Subcutaneous abdominal adipose tissue (tissue), 5 donors: ENCODE measurements at regions not wholly inside any gene's neighbourhood (a gene's known extent, or its start where the extent isn't known, plus 50 kb on each side); places are given as distances from the start of the nearest gene placed in this dataset.

Experiments used
- H3K27ac ChIP-seq: one replicate; pipeline ENCODE4 v1.7.0; 2013; ENCODE audit warnings: low read depth, mild to moderate bottlenecking, inconsistent platforms, low read length, moderate library complexity
- H3K27me3 ChIP-seq, 5 donors: one replicate each; pipeline ENCODE4 v1.7.0; 2013; ENCODE audit warnings: low read length in 5 of 5, inconsistent platforms in 1 of 5; ENCODE audit not compliant: control insufficient read depth in 5 of 5, insufficient read depth in 4 of 5
- H3K36me3 ChIP-seq, 5 donors: one replicate each; pipeline ENCODE4 v1.7.0; 2013; ENCODE audit warnings: low read length in 5 of 5; ENCODE audit not compliant: control insufficient read depth in 5 of 5, insufficient read depth in 5 of 5
- H3K4me1 ChIP-seq, 5 donors: one replicate each; pipeline ENCODE4 v1.7.0; 2013; ENCODE audit warnings: low read length in 5 of 5, mild to moderate bottlenecking in 3 of 5, moderate library complexity in 1 of 5; ENCODE audit not compliant: control insufficient read depth in 5 of 5, insufficient read depth in 5 of 5
- H3K4me3 ChIP-seq, 5 donors: one replicate each; pipeline ENCODE4 v1.7.0; 2013; ENCODE audit warnings: low read length in 5 of 5, low read depth in 1 of 5
- H3K9ac ChIP-seq, 5 donors: one replicate each; pipeline ENCODE4 v1.7.0; 2013; ENCODE audit warnings: low read length in 5 of 5, mild to moderate bottlenecking in 4 of 5, moderate library complexity in 3 of 5
- H3K9me3 ChIP-seq, 5 donors: one replicate each; pipeline ENCODE4 v1.7.0; 2013; ENCODE audit warnings: low read length in 5 of 5; ENCODE audit not compliant: control insufficient read depth in 5 of 5
- donor health status: healthy.
- donor health status: healthy.
- donor health status: healthy.
- donor health status: healthy.
- donor health status: healthy.

- Histone ChIP-seq H3K27me3 (peaks cover 0 to 4% (median 0%) of the 10 kb centered on the region in 5 donors), H3K4me1 (peaks cover 0 to 15% (median 6%) of the 10 kb centered on the region in 5 donors), H3K9ac (no peak overlapping the region), H3K4me3 (no peak overlapping the region), H3K9me3 (no peaks in the 10 kb centered on the region), H3K36me3 (no peaks in the 10 kb centered on the region), H3K27ac (no peak overlapping the region)
These were observed 67.8 kb upstream of the NHSL1 start for GRCh38 chr6:138567052-138567451.

DNA sequence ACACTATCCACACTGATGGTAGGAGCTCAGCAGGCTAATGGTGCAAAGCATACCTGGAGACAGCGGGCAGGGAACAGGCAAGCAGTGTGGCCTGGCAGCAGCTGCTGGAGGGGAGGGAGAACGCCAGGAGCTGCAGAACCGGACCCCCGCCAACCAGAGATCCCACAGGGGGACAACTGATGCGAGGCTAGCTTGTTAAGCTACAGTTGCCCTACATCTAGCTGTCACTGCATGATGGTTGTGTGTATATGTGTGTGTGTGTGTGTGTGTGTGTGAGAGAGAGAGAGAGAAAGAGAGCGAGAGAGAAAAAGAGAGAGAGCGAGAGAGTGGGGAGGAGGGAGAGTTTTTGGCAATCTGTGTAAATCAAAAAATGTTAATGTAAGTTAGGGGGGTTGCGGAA is 69.7 kb upstream of the NHSL1 start:
- Histone ChIP-seq H3K9me3 (no peaks in the 10 kb centered on the region), H3K9ac (no peak overlapping the region), H3K4me1 (peaks cover 0 to 19% (median 10%) of the 10 kb centered on the region in 5 donors), H3K27me3 (peaks cover 0 to 4% (median 0%) of the 10 kb centered on the region in 5 donors), H3K4me3 (no peak overlapping the region), H3K36me3 (no peaks in the 10 kb centered on the region), H3K27ac (no peak overlapping the region)

GRCh38 chr6:138569554-138569953 is 70.3 kb upstream of the NHSL1 start:
- H3K4me1 ChIP-seq = peaks cover 0 to 19% (median 10%) of the 10 kb centered on the region in 5 donors
- H3K9me3 ChIP-seq = no peaks in the 10 kb centered on the region
- H3K27me3 ChIP-seq = peaks cover 0 to 4% (median 0%) of the 10 kb centered on the region in 5 donors
- no peaks in the 10 kb centered on the region for H3K36me3 ChIP-seq
- no peak overlapping the region for H3K27ac ChIP-seq
- no peak overlapping the region for H3K9ac ChIP-seq
- no peak overlapping the region for H3K4me3 ChIP-seq

- Histone ChIP-seq H3K4me3 (no peak overlapping the region), H3K9me3 (no peaks in the 10 kb centered on the region), H3K9ac (no peak overlapping the region), H3K27me3 (peaks cover 0 to 4% (median 0%) of the 10 kb centered on the region in 5 donors), H3K36me3 (no peaks in the 10 kb centered on the region), H3K27ac (no peak overlapping the region), H3K4me1 (peaks cover 0 to 19% (median 10%) of the 10 kb centered on the region in 5 donors)
These were observed 70.9 kb upstream of the NHSL1 start for GRCh38 chr6:138569970-138570724.

DNA sequence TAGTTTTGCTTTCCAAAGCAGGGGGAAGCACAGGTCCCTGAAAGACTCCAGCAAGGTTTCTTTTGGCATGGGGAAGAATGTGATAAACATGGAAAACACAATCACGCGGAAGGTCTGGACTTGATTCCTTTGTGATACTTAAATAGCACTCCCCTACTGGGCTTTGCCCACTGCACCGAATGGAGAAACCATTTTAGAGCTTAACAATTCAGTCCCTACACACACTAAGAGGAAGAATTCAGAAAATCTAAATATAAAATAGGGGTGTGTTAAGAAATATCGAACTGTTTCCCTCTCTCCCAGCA is 71.4 kb upstream of the NHSL1 start:
- Histone ChIP-seq H3K27me3 (peaks cover 0 to 4% (median 0%) of the 10 kb centered on the region in 5 donors), H3K9me3 (no peaks in the 10 kb centered on the region), H3K4me1 (peaks cover 0 to 19% (median 10%) of the 10 kb centered on the region in 5 donors), H3K27ac (no peak overlapping the region), H3K4me3 (no peak overlapping the region), H3K36me3 (no peaks in the 10 kb centered on the region), H3K9ac (no peak overlapping the region)

DNA sequence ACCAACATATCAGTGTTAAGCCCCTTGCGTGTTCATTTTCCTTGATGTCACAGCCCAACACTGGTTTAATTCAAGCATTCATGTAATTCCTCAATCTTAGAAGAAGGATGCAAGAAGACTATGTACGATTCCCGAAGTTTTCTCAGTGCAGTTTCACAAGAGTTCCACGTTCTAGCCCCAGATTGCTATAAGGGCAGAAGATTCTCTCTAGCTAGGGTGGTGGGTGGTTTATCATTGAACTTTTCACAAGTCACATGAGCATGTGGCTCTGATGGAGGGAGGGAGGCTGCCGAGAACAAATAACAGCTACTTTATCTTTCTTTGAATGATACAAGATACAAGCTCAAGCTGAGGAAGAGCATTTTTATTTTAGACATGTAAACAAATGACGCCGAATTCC is 71.9 kb upstream of the NHSL1 start:
- Histone ChIP-seq H3K9ac (no peak overlapping the region), H3K27ac (no peak overlapping the region), H3K4me1 (peaks cover 0 to 19% (median 10%) of the 10 kb centered on the region in 5 donors), H3K4me3 (peak overlapping the region in 1 of 5 donors; percentile 64), H3K9me3 (no peaks in the 10 kb centered on the region), H3K27me3 (peaks cover 0 to 4% (median 0%) of the 10 kb centered on the region in 5 donors), H3K36me3 (no peaks in the 10 kb centered on the region)

GRCh38 chr6:138571585-138572166 is 72.4 kb upstream of the NHSL1 start:
- peak overlapping the region; percentile 6 for H3K27ac ChIP-seq
- H3K4me3 ChIP-seq = peak overlapping the region; percentile 55 to 64 (median 59)
- no peaks in the 10 kb centered on the region for H3K36me3 ChIP-seq
- H3K4me1 ChIP-seq = peaks cover 0 to 19% (median 10%) of the 10 kb centered on the region in 5 donors
- H3K9me3 ChIP-seq = no peaks in the 10 kb centered on the region
- peaks cover 0 to 4% (median 0%) of the 10 kb centered on the region in 5 donors for H3K27me3 ChIP-seq
- peak overlapping the region in 3 of 5 donors; percentile 40 to 56 (median 47) for H3K9ac ChIP-seq

DNA sequence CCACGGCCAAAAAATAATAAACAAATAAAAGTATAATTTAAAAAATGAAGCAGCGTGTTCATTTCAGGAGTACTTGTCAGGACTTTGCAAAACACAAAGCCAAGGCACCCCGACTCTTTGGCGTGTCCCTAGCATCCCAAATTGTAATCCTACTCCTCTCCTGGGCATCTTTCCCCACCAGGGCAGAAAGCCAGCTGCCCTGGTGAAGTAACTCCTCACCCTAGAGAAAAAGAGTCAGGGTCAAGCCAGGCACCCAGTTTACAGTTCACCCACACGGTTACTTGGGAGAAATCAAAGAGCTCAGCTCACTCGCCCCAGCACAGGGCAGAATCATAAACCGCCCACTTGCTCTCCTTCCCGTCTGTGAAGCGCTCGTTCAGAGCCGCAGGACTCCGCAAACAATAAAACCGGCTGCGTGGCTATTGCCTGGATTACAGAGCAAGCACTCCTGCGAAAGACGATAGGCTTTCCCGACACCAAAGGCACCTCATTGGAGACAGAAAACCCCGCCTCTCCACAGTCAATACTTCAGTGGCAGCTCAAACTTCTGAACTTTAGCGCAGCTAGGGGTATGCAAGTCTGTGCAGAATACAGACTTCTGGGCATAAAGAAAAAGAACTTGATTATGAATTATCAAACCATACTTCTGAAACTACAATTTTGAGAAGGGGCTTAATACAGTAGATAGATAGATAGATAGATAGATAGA is 73.0 kb upstream of the NHSL1 start:
- peaks cover 0 to 4% (median 0%) of the 10 kb centered on the region in 5 donors for H3K27me3 ChIP-seq
- H3K27ac ChIP-seq = peak overlapping the region; percentile 6
- H3K36me3 ChIP-seq = no peaks in the 10 kb centered on the region
- H3K9me3 ChIP-seq = no peaks in the 10 kb centered on the region
- peaks cover 0 to 19% (median 10%) of the 10 kb centered on the region in 5 donors for H3K4me1 ChIP-seq
- H3K9ac ChIP-seq = peak overlapping the region in 4 of 5 donors; percentile 21 to 62 (median 48)
- H3K4me3 ChIP-seq = peak overlapping the region; percentile 55 to 64 (median 59)

DNA sequence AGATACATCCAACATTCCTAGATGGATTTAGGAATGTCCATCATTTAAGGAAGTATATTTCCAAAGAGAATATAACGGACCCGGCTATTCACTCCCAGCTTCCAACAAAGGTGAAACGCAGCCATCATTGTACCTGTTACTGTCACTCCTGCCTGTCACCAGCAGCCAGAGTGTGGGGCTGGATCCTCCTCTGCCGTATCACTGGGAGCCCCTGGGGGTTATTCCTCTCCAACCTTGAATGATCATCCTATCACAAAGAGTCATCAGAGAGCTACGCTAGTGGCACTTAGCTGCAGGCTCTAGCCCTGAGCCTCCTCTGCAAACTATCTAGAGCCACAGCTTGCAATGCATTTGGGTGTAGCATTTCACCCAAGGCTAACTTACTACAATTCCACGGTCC is 73.6 kb upstream of the NHSL1 start:
- H3K9ac ChIP-seq = no peak overlapping the region
- H3K36me3 ChIP-seq = no peaks in the 10 kb centered on the region
- no peak overlapping the region for H3K4me3 ChIP-seq
- H3K4me1 ChIP-seq = peaks cover 0 to 19% (median 10%) of the 10 kb centered on the region in 5 donors
- peaks cover 0 to 4% (median 0%) of the 10 kb centered on the region in 5 donors for H3K27me3 ChIP-seq
- H3K27ac ChIP-seq = no peak overlapping the region
- H3K9me3 ChIP-seq = no peaks in the 10 kb centered on the region

- Histone ChIP-seq H3K9ac (no peak overlapping the region), H3K4me3 (no peak overlapping the region), H3K9me3 (no peaks in the 10 kb centered on the region), H3K27ac (no peak overlapping the region), H3K36me3 (no peaks in the 10 kb centered on the region), H3K27me3 (no peaks in the 10 kb centered on the region), H3K4me1 (peaks cover 0 to 14% (median 10%) of the 10 kb centered on the region in 5 donors)
These were observed 76.0 kb upstream of the NHSL1 start for GRCh38 chr6:138575257-138575656.
